ENCODE measurements at regions not wholly inside any gene's neighbourhood (a gene's known extent, or its start where the extent isn't known, plus 50 kb on each side); places are given as distances from the start of the nearest gene placed in this dataset.

- TF ChIP-seq FOXP2 (optimal IDR thresholded peaks at IDR 0.05; ENCODE audit: borderline replicate concordance, extremely low read depth, extremely low read length, insufficient read depth) (no peak), REST (IDR thresholded peaks at IDR 0.05; ENCODE audit: insufficient read depth in 1 of 2, low read depth in 2 of 2, low read length in 2 of 2) (no peak), TAF1 (IDR thresholded peaks at IDR 0.05; ENCODE audit: borderline replicate concordance, insufficient read depth, low read length) (no peak), POLR2AphosphoS5 (IDR thresholded peaks at IDR 0.05; ENCODE audit: low read depth, low read length) (no peak), SIN3A (IDR thresholded peaks at IDR 0.05; ENCODE audit: borderline replicate concordance, insufficient read depth, low read length) (no peak)
These were observed 91.6 kb upstream of the RIPOR2 start for GRCh38 chr6:25027221-25027916.

DNA sequence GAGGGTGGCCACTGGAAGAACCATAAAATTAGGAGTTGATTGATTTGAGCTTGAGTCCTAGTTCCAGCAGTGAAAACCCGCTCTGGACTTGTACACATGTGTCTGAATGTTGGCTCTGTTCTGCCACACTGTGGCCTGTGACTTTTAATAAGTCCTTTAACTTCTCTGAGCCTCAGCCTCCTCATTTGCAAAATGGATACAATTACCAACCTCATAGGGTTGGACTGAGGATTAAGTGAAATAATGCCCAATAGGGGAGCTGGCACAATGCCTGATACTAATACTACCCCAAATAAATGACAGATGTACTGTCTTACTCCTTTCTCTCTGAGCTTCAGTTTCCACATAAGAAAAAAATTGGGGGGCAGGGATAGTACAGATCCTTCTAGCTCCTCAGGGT is 92.6 kb upstream of the RIPOR2 start:
- TF ChIP-seq SIN3A (IDR thresholded peaks at IDR 0.05; ENCODE audit: borderline replicate concordance, insufficient read depth, low read length) (no peak), TAF1 (IDR thresholded peaks at IDR 0.05; ENCODE audit: borderline replicate concordance, insufficient read depth, low read length) (no peak), POLR2AphosphoS5 (IDR thresholded peaks at IDR 0.05; ENCODE audit: low read depth, low read length) (no peak), FOXP2 (optimal IDR thresholded peaks at IDR 0.05; ENCODE audit: borderline replicate concordance, extremely low read depth, extremely low read length, insufficient read depth) (no peak), REST (IDR thresholded peaks at IDR 0.05; ENCODE audit: insufficient read depth in 1 of 2, low read depth in 2 of 2, low read length in 2 of 2) (no peak)

DNA sequence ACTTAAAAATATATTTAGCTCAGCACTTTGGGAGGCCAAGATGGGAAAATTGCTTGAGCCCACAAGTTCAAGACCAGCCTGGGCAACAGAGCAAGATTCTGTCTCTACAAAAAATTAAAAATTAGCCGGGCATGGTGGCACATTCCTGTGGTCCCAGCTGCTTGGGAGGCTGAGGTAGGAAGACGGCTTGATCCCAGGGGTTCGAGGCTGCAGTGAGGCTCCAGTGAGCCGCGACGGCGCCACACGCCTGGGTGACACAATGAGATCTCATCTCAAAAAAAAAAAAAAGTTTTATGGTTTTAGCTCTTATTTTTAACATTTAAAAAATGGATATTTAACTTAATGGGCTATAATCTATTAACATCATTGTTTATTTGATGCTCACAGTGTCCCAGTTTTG is 97.2 kb upstream of the RIPOR2 start:
- TF ChIP-seq SIN3A (IDR thresholded peaks at IDR 0.05; ENCODE audit: borderline replicate concordance, insufficient read depth, low read length) (no peak), POLR2AphosphoS5 (IDR thresholded peaks at IDR 0.05; ENCODE audit: low read depth, low read length) (no peak), REST (IDR thresholded peaks at IDR 0.05; ENCODE audit: insufficient read depth in 1 of 2, low read depth in 2 of 2, low read length in 2 of 2) (no peak), FOXP2 (optimal IDR thresholded peaks at IDR 0.05; ENCODE audit: borderline replicate concordance, extremely low read depth, extremely low read length, insufficient read depth) (no peak), TAF1 (IDR thresholded peaks at IDR 0.05; ENCODE audit: borderline replicate concordance, insufficient read depth, low read length) (no peak)

- TF ChIP-seq REST (IDR thresholded peaks at IDR 0.05; ENCODE audit: insufficient read depth in 1 of 2, low read depth in 2 of 2, low read length in 2 of 2) (no peak), SIN3A (IDR thresholded peaks at IDR 0.05; ENCODE audit: borderline replicate concordance, insufficient read depth, low read length) (no peak), FOXP2 (optimal IDR thresholded peaks at IDR 0.05; ENCODE audit: borderline replicate concordance, extremely low read depth, extremely low read length, insufficient read depth) (no peak), TAF1 (IDR thresholded peaks at IDR 0.05; ENCODE audit: borderline replicate concordance, insufficient read depth, low read length) (no peak), POLR2AphosphoS5 (IDR thresholded peaks at IDR 0.05; ENCODE audit: low read depth, low read length) (no peak)
These were observed 98.7 kb upstream of the RIPOR2 start for GRCh38 chr6:25034431-25034921.
